OCI-LY7 (cell line): ENCODE measurements at regions not wholly inside any gene's neighbourhood (a gene's known extent, or its start where the extent isn't known, plus 50 kb on each side); places are given as distances from the start of the nearest gene placed in this dataset.

Source experiments
- BruUV-seq: library from RNA; stranded (reverse); fragments of 400-500 nt; replicated peaks from 2 replicates; lab custom pipeline; 2021; lab: Mats Ljungman, UMichigan
- CTCF ChIA-PET: fragments of 300-600 bp; sonication (Branson Sonifier 250); formaldehyde crosslinking; loops from one replicate; lab custom pipeline; 2022; ENCODE audit warnings: antibody characterized with exemption; ENCODE audit not compliant: unreplicated experiment; lab: Charles Lee
- POLR2A ChIA-PET: fragments of 300-600 bp; sonication (Branson Sonifier 250); formaldehyde crosslinking; loops from one replicate; lab custom pipeline; 2022; ENCODE audit warnings: antibody characterized with exemption; lab: Charles Lee
- DNase-seq: peaks from one replicate; pipeline ENCODE4 v3.0.0-alpha.2; 2015; ENCODE audit warnings: low spot score
- H2AFZ ChIP-seq: fragments of 200-600 bp; sonication (generic), shearing (Covaris generic); 2 replicates; pipeline ENCODE4 v1.6.1; 2014; ENCODE audit warnings: mild to moderate bottlenecking, antibody characterized with exemption, low read length, moderate library complexity
- H3K27ac ChIP-seq: fragments of 200-600 bp; sonication (generic); 2 replicates; pipeline ENCODE4 v1.5.1; 2014; ENCODE audit warnings: mixed run types, low read depth, mild to moderate bottlenecking, moderate library complexity, low read length, inconsistent platforms; ENCODE audit not compliant: poor library complexity, severe bottlenecking
- H3K36me3 ChIP-seq: fragments of 200-600 bp; sonication (generic); 2 replicates; pipeline ENCODE4 v1.6.1; 2014; ENCODE audit warnings: mild to moderate bottlenecking, antibody characterized with exemption, low read length, moderate library complexity, mixed read lengths; ENCODE audit not compliant: insufficient read depth
- H3K4me1 ChIP-seq: fragments of 200-600 bp; sonication (generic); 2 replicates; pipeline ENCODE4 v1.5.1; 2014; ENCODE audit warnings: mild to moderate bottlenecking, low read length; ENCODE audit not compliant: insufficient read depth, poor library complexity, severe bottlenecking
- H3K4me2 ChIP-seq: fragments of 200-600 bp; sonication (generic); 2 replicates; pipeline ENCODE4 v1.6.1; 2014; ENCODE audit warnings: mild to moderate bottlenecking, low read length
- H3K4me3 ChIP-seq: fragments of 200-600 bp; sonication (generic); 2 replicates; pipeline ENCODE4 v1.5.1; 2014; ENCODE audit warnings: mild to moderate bottlenecking, low read depth, low read length; ENCODE audit not compliant: poor library complexity, severe bottlenecking
- H3K79me2 ChIP-seq: fragments of 200-600 bp; sonication (generic); 2 replicates; pipeline ENCODE4 v1.6.1; 2016; ENCODE audit warnings: low read depth, mild to moderate bottlenecking, low read length, moderate library complexity, mixed read lengths; ENCODE audit not compliant: insufficient read depth
- H3K9me2 ChIP-seq: fragments of 200-600 bp; sonication (generic); 2 replicates; pipeline ENCODE4 v1.6.1; 2016; ENCODE audit warnings: mild to moderate bottlenecking, low read length, mixed read lengths; ENCODE audit not compliant: insufficient read depth
- H3K9me3 ChIP-seq: fragments of 200-600 bp; sonication (generic); 2 replicates; pipeline ENCODE4 v1.6.1; 2014; ENCODE audit warnings: mild to moderate bottlenecking, mixed run types, low read length, mixed read lengths
- H4K20me1 ChIP-seq: fragments of 200-600 bp; sonication (generic); 2 replicates; pipeline ENCODE4 v1.6.1; 2014; ENCODE audit warnings: mild to moderate bottlenecking, antibody characterized with exemption, low read length, moderate library complexity, mixed read lengths; ENCODE audit not compliant: insufficient read depth
- CTCF ChIP-seq: fragments of 200-600 bp; sonication (generic); conservative IDR thresholded peaks from 2 replicates; pipeline ENCODE4 v1.5.1; 2014; ENCODE audit warnings: mild to moderate bottlenecking, antibody characterized with exemption, low read length, moderate library complexity, mixed read lengths
- EZH2phosphoT487 ChIP-seq: fragments of 200-600 bp; sonication (generic); IDR thresholded peaks from 2 replicates; pipeline ENCODE4 v1.6.1; 2018; ENCODE audit warnings: low read depth, borderline replicate concordance, mild to moderate bottlenecking, mixed run types, antibody characterized with exemption, low read length, moderate library complexity, mixed read lengths
- intact Hi-C: fragments of 100-400 bp; cut with micrococcal nuclease; formaldehyde crosslinking; loops from one replicate; pipeline ENCODE4 v1.10.0; 2022; ENCODE audit not compliant: unreplicated experiment

- Histone ChIP-seq H4K20me1 (no peaks in the 10 kb centered on the region), H3K36me3 (peaks cover 4% of the 10 kb centered on the region; the same call in 1 of the 2 replicates), H3K4me3 (peak overlapping the region; percentile 0), H3K27ac (peak overlapping the region; percentile 65), H3K9me3 (peaks cover 8% of the 10 kb centered on the region; the same call in 1 of the 2 replicates), H3K79me2 (no peaks in the 10 kb centered on the region), H3K4me1 (peaks cover 95% of the 10 kb centered on the region), H2AFZ (peak overlapping the region; percentile 54; the same call in 1 of the 2 replicates), H3K9me2 (no peaks in the 10 kb centered on the region), H3K4me2 (peak overlapping the region; percentile 71)
- POLR2A ChIA-PET = interaction anchor here (0.6 to 5.8 kb wide), 9 partner anchors 12 to 415 kb away, joined by 3 to 40 read pairs (median 4); no protein-coding TSS in a partner anchor
- CTCF ChIA-PET = interaction anchor here (1.0 to 1.2 kb wide), 2 partner anchors 14 to 84 kb away, joined by 3 to 5 read pairs; no protein-coding TSS in a partner anchor
- intact Hi-C loops = no loop called here
- no peak for TF ChIP-seq CTCF
- no peak for TF ChIP-seq EZH2phosphoT487
- no peak for DNase-seq
- no TSS peak for BruUV-seq
Measured at GRCh38 chr3:72080800-72081199, 295.9 kb upstream of the PROK2 start.

GRCh38 chr3:72080095-72080494, 295.1 kb upstream of the PROK2 start:
- ChIA-PET POLR2A (interaction anchor here (0.6 to 5.8 kb wide), 17 partner anchors 13 to 948 kb away, joined by 3 to 40 read pairs (median 3); no protein-coding TSS in a partner anchor), CTCF (interaction anchor here (1.0 to 1.6 kb wide), 3 partner anchors 19 to 84 kb away, joined by 4 to 8 read pairs (median 5); no protein-coding TSS in a partner anchor)
- TF ChIP-seq CTCF = no peak
- no peak for TF ChIP-seq EZH2phosphoT487
- H4K20me1 ChIP-seq = no peaks in the 10 kb centered on the region
- peak overlapping the region; percentile 94 for H3K27ac ChIP-seq
- no peaks in the 10 kb centered on the region for H3K79me2 ChIP-seq
- no peaks in the 10 kb centered on the region for H3K9me2 ChIP-seq
- peaks cover 88% of the 10 kb centered on the region for H3K4me1 ChIP-seq
- H3K9me3 ChIP-seq = peaks cover 15% of the 10 kb centered on the region; the same call in 1 of the 2 replicates
- no TSS peak for BruUV-seq
- intact Hi-C loops = no loop called here
- peak overlapping the region; percentile 71 for H3K4me2 ChIP-seq
- DNase-seq = no peak
- peak overlapping the region; percentile 54; the same call in 1 of the 2 replicates for H2AFZ ChIP-seq
- peaks cover 10% of the 10 kb centered on the region for H3K36me3 ChIP-seq
- peak overlapping the region; percentile 0 for H3K4me3 ChIP-seq

- Histone ChIP-seq H3K27ac (peak overlapping the region; percentile 94), H2AFZ (peak overlapping the region; percentile 60; the same call in 1 of the 2 replicates), H3K79me2 (no peaks in the 10 kb centered on the region), H3K9me3 (peaks cover 18% of the 10 kb centered on the region; the same call in 1 of the 2 replicates), H3K9me2 (no peaks in the 10 kb centered on the region), H3K4me1 (peaks cover 81% of the 10 kb centered on the region), H3K4me2 (peak overlapping the region; percentile 71), H3K36me3 (peaks cover 13% of the 10 kb centered on the region), H4K20me1 (no peaks in the 10 kb centered on the region), H3K4me3 (peak overlapping the region; percentile 48)
- intact Hi-C loops = loop anchor here (2.0 to 5.0 kb wide), 3 partner anchors 97 to 368 kb away; partner anchors contain the start of gene RYBP
- POLR2A ChIA-PET = interaction anchor here (0.8 to 5.8 kb wide), 16 partner anchors 13 to 210 kb away, joined by 3 to 40 read pairs (median 3); no protein-coding TSS in a partner anchor
- TF ChIP-seq EZH2phosphoT487 = no peak
- TF ChIP-seq CTCF = peak; percentile 51
- CTCF ChIA-PET = interaction anchor here (0.6 to 1.8 kb wide), 7 partner anchors 13 to 166 kb away, joined by 3 to 8 read pairs (median 4); no protein-coding TSS in a partner anchor
- no TSS peak for BruUV-seq
- peak; percentile 64 for DNase-seq
Measured at GRCh38 chr3:72079369-72079872, 294.5 kb upstream of the PROK2 start.
